ENCODE measurements at regions not wholly inside any gene's neighbourhood (a gene's known extent, or its start where the extent isn't known, plus 50 kb on each side); places are given as distances from the start of the nearest gene placed in this dataset.

DNA sequence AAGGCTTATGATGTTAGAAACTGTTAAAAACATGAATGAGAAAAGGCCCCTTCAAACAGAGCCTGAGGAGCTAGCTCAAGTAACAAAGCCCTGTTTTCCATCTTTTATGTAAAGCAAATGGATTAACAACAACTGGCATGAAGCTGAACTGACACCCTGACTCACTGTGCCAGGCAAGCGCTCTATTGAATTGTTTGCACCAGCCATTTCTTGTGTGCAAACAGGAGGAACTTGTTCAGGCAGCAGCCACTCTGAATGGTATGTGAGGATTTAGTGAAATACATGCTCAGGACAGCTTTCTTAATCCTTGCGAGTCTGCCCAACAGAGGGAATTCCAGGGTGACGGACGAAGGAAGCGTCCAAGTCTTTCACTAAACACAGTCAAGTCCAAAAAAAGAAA, 291.1 kb upstream of the ADGRL2 start:
- Histone ChIP-seq H3K79me1 (ENCODE audit: low read depth, low read length) (no peaks in the 10 kb centered on the region), H3K18ac (ENCODE audit: extremely low read depth, low read length) (no peak overlapping the region), H2AK5ac (ENCODE audit: low read depth, low read length) (no peak overlapping the region; the same call in 1 of the 2 replicates), H2AFZ (ENCODE audit: low read length) (no peak overlapping the region), H4K20me1 (replicated peaks in 1 of 2; ENCODE audit: control insufficient read depth in 1 of 2, insufficient read depth in 2 of 2, low read length in 2 of 2) (no peaks in the 10 kb centered on the region), H4K91ac (replicated peaks; ENCODE audit: insufficient read length, low read length) (no peak overlapping the region), H4K5ac (ENCODE audit: insufficient read length, low read depth, low read length) (no peak overlapping the region), H3K9me3 (ENCODE audit: insufficient read depth in 2 of 2, low read depth in 1 of 2, low read length in 1 of 2) (peaks cover 0 to 3% of the 10 kb centered on the region in 2 experiments; a peak in 1 of 4 replicates), H2BK5ac (ENCODE audit: low read depth, low read length) (no peak overlapping the region), H2BK20ac (ENCODE audit: low read length) (peak overlapping the region; percentile 66; the same call in 1 of the 2 replicates), H3K4me2 (ENCODE audit: insufficient read depth in 1 of 2, low read depth in 2 of 2, low read length in 2 of 2) (peak overlapping the region in 1 of 2 experiments; percentile 57; a peak in 1 of 4 replicates), H2BK15ac (ENCODE audit: low read length) (no peak overlapping the region), H3K23ac (ENCODE audit: insufficient read length) (no peak overlapping the region), H2BK120ac (replicated peaks; ENCODE audit: low read depth, low read length) (peak overlapping the region; percentile 14), H4K8ac (ENCODE audit: extremely low read depth, insufficient read depth, low read length) (no peak overlapping the region), H3K27ac (ENCODE audit: low read depth, low read length) (no peak overlapping the region), H3K56ac (replicated peaks; ENCODE audit: insufficient read length, low read depth, low read length) (no peak overlapping the region), H3K4ac (replicated peaks; ENCODE audit: insufficient read length, low read depth, low read length) (no peak overlapping the region), H3K36me3 (ENCODE audit: control insufficient read depth in 2 of 4, insufficient read depth in 4 of 4, low read length in 3 of 4) (no peaks in the 10 kb centered on the region), H3K9ac (replicated peaks in 1 of 4; ENCODE audit: extremely low read depth in 1 of 4, low read depth in 3 of 4, low read length in 3 of 4) (no peak overlapping the region), H3K23me2 (ENCODE audit: low read depth, low read length) (no peaks in the 10 kb centered on the region; the same call in 1 of the 2 replicates), H3K4me1 (replicated peaks in 1 of 4; ENCODE audit: control insufficient read depth in 3 of 4, insufficient read depth in 4 of 4, low read length in 3 of 4) (peaks cover 0 to 25% (median 12%) of the 10 kb centered on the region in 4 experiments; a peak in 6 of 7 replicates), H3K4me3 (ENCODE audit: extremely low read depth in 1 of 4, insufficient read depth in 2 of 4, low read depth in 3 of 4, low read length in 4 of 4) (no peak overlapping the region), H2BK12ac (ENCODE audit: low read depth, low read length) (no peak overlapping the region; the same call in 1 of the 2 replicates), H3K27me3 (replicated peaks in 1 of 4; ENCODE audit: control insufficient read depth in 3 of 4, extremely low read depth in 1 of 4, insufficient read depth in 3 of 4, low read length in 3 of 4) (no peaks in the 10 kb centered on the region), H3K79me2 (ENCODE audit: control insufficient read depth in 1 of 2, insufficient read depth in 2 of 2, low read length in 2 of 2) (no peaks in the 10 kb centered on the region), H3K14ac (ENCODE audit: insufficient read length) (no peak overlapping the region)
- no peak for TF ChIP-seq ASH2L (IDR thresholded peaks at IDR 0.05; ENCODE audit: low read length)
- WGBS, 2 experiments (ENCODE audit: extremely low coverage in 1 of 2, insufficient coverage in 1 of 2, insufficient read length in 1 of 2, insufficient replicate concordance in 2 of 2, low coverage in 1 of 2, low lambda C conversion rate in 2 of 2, missing lambda C conversion rate in 1 of 2): 80% methylated on average over 5 of the region's 5 CpGs; no CpG with 5 or more reads in 1 of the 2 experiments
- FAIRE-seq (peak; percentile 50), DNase-seq (ENCODE audit: low read depth in 1 of 2, low spot score in 2 of 2) (peak in 1 of 2 experiments; percentile 5)
- POLR2A ChIA-PET (ENCODE audit: partially characterized antibody): no interaction called here
- CTCF ChIA-PET (ENCODE audit: partially characterized antibody): interaction anchor here (1.7 kb wide), 1 partner anchor 12 kb away, joined by 4 read pairs; no protein-coding TSS in a partner anchor

Data from H1 (cell line).